ENCODE measurements at regions not wholly inside any gene's neighbourhood (a gene's known extent, or its start where the extent isn't known, plus 50 kb on each side); places are given as distances from the start of the nearest gene placed in this dataset.

- no peak for DNase-seq
Measured at GRCh38 chr10:121406823-121407545, 191.3 kb downstream of the FGFR2 start.

DNA sequence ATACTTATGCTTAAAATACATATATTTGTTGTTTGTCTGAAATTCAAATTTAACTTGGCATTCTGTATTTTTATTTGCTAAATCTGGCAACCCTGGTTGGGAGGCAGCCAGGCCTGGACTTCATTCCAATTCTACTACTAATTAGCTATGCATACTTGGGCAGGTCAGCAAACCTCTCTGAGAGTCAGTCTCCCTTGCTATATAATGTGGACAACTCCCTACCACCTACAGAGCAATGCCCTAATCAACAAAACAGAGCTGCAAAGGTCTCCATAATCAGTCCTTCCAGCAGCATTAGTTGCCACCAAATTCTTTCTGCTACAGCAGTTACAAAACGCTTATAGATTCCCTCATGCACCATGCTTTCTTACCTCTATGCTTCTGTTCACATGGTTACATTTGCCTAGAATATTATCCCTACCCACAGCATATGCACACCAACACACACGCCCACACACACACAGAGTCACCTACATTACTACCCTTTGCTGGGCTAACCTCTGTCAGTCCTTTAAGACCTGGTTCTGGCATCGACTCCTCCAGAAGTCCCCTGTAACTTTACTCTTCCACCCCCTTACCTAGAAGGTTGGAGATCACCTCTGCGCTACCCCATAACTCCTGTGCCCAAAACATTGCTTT, 188.7 kb downstream of the FGFR2 start:
- DNase-seq: no peak

- DNase-seq: no peak
Measured at GRCh38 chr10:121411004-121411403, 187.2 kb downstream of the FGFR2 start.

GRCh38 chr10:121413951-121414350, 184.3 kb downstream of the FGFR2 start:
- DNase-seq: no peak

DNA sequence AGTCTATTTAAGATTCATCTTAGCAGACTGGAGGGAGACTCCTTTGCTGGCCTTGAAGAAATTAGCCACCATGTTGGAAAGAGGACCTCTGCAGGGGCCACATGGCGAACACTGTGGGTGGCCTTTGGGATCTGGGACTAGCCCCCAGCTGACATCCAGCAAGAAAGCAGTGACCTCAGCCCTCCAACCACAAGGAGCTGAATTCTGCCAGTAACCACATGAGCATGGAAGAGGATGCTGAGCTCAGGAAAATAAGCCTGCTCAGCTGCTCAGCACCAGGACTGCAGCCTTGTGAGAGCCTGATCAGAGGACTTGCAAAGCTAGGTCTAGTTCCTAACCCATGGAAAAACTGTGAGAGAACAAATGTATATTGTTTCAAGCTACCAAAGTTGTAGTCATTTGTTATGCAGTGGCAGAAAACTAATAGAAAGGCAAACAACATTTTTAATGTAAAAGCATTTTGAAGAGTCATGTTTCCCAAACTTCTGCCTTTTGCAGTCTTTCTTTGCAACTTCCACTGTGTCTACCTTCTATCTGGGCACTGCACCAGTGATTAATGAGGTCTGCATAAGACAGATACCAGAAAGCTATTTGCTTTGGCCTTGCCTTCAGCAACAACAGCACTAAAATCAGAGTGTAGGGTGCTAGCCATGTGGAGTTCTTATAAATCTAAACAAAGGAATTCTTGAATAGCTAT, 183.7 kb downstream of the FGFR2 start:
- DNase-seq: no peak

DNA sequence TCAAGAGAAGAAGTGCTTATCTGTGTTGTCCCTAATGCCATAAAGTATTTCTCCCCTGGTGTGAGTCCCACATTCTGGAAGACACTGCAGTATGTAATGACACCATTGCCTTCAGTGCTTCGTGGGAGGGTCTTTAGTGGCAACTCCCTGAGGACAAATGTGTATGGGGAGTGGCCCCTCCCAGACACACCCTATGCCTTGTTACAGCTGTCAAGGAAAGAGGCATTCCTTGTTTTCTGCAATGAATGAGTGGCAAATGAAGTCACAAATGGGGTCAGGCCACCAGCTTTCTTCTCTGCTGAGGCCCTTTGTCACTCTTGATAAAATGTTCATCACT, 183.2 kb downstream of the FGFR2 start:
- no peak for DNase-seq

DNA sequence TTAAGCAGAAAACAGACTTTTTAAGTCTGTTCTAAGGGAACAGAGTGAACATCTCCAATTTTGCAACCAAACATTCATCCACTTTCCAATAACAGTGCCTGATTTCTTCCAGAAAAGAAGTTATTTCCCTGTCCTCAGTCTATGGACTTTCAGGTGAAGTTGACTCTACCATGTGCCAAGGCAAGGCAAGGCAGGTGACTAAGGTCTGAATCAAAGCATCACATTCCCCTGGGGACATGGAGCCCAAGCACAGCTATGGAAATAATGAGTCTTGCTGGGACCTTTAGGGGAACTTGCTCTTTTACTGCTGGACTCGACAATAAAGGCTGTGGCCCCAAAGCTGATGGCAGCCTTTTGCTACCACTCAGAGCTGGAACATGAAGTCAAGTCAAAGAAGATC, 182.2 kb downstream of the FGFR2 start:
- DNase-seq: no peak

DNA sequence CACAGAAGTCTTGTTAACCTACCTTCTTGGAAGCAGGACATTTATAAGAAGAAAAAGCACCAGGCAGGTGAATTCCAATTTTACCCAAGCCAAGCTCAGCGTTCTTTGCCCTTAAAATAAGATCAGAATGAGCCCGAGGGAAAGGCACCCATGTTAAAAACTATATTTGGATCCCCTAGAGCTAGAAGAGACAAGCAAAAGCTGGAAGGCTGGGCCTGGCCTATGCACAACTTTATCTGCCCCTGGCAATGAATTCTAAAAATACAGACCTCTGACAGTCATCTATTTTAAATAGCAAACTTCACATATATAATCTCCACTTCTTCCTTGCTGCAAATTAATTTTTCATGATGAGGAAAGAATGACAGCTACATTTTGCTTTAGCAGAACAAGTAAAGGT, 180.9 kb downstream of the FGFR2 start:
- no peak for DNase-seq

DNA sequence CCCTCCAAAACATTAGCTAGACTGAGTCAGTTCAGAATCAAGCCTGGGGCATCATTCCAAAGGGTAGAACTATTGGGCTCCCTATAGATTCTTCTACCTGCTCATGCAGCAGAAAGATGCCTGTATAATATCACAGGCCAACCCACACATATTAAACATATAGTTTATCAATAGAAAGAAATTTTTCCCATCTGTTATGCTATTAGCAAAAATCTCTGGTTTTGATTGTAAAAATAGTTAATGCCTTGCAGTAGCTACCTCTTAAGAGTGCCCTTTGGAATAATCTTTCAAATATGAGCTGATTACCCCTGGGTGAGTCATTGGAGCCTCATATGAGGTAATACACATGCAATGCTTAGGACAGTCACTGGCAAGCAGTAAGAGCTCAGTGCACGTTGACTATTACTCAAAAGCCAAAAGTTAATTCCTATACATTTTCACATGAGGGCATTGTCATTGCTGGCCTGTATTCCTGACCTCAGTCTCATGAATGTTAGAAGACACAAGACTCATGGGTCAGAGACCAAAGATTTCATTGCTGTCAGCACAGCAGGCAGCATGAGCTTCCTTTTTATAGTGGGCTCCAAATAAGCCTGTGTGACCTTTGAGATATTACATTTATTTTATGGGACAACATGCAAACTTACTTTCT, 180.0 kb downstream of the FGFR2 start:
- no peak for DNase-seq

GRCh38 chr10:121420006-121420405, 178.2 kb downstream of the FGFR2 start:
- DNase-seq: no peak

DNA sequence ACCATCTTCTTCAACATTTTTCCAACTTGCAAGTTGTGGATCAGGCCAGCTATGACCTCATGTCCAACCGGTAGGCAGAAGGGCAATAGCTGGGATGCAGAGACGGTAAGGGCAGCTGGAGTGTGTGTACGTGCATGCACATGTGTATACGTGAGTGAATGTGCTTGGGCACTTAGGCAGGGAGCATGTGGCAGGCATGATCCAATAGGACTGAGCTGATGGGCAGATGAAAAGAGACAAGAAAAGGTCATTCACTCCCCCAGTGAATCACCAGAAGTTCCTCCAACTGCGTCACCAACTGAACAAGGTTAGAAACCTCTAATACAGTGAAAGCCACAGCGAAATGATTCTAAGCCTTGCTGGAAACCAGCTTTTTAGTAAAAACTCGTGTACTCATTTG, 176.1 kb downstream of the FGFR2 start:
- DNase-seq: no peak

GRCh38 chr10:121425623-121426022, 172.6 kb downstream of the FGFR2 start:
- no peak for DNase-seq

DNA sequence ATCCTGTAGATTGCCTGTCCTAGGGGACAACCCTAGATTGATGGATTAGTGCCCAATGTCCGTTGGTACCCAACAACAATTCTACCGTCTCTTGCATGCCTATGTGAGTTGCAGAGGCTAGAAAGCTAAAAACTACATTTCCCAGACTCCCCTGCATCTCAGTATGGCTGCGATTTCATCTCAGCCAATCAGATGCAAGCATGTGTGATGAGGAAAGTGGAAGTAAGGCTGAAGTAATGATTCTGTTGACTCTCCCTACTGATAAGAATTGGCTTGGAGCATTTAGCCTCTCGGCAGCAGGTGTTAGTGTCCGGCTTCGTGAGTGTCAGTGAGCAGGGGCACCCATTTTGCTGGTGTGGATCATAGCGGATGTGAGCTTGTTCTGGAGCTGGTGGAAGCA, 171.9 kb downstream of the FGFR2 start:
- DNase-seq: no peak
